Hepatic stellate cell (primary cell): ENCODE measurements at regions not wholly inside any gene's neighbourhood (a gene's known extent, or its start where the extent isn't known, plus 50 kb on each side); places are given as distances from the start of the nearest gene placed in this dataset.

Experiments used
- DNase-seq: peaks from one replicate; pipeline ENCODE4 v3.0.0; 2011; ENCODE audit warnings: low spot score

DNA sequence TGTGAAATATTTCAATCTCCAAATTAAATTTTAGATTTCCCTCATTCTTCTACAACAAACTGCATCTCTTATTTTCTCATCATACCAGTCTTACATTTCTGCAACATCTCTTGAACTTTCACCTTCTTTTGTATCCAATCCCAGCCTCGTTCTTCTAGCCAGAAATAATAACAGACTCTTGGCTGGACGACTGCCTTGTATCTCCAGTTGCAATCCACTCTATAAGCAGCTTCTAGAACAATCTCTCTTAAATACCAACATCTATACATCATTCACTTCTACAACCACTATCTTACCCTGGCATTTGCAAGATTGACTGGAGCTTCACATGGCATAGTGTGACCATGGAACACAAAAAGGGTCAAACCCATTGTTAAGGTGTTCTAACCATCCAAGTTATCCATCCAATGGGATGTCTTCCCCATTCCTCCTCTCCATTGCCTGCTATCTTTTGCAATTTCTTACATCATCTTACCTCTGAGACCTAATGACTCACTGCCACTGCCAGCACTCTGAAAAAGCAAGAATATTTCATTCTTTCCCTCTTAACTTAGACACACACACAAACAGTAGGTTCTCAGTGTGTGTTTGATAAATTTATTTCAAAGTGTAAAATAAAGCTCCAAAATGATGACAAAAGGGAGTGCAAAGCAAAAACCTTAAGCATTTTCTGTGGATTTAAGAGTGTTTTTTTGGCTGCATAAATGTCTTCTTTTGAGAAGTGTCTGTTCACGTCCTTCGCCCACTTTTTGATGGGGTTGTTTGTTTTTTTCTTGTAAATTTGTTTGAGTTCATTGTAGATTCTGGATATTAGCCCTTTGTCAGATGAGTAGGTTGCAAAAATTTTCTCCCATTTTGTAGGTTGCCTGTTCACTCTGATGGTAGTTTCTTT, 145.6 kb downstream of the METTL4 start:
- no peak for DNase-seq

DNA sequence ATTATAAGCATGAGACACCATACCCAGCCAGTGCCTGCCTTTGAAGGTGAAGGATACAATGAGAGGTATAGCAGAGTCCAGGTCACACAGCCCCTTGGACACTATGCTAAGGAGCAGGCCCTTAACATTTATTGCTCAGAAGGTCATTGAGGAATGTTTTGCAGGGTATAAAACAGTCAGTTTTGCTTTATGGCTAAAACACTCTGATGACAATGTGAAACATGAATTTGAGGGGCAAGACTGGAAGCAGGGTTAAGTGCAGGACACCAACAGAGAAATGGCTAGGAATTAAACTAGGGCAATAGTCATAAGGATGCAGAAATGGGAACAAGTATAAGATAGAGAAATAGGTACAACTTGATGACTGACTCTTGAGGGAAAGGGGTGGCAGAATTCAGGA, 141.1 kb downstream of the METTL4 start:
- no peak for DNase-seq

DNA sequence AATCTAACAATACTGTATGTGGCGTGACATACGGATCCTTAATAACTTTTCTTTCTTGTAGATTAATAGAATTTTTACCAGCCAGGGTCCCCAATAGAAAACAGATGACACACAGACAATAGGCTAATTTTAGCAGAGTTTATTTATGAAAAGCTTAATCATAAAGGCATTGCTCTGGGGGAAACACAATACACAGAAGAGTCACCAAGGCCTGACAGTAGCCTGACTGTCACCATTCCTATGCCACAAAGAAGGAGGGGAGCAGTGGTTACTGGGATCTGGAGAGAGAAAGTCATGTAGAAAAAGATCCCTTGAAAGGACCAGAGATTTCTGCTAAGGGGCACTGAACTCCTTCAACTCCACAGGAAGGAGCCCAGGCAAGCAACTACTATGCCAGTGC, 139.5 kb downstream of the METTL4 start:
- no peak for DNase-seq

DNA sequence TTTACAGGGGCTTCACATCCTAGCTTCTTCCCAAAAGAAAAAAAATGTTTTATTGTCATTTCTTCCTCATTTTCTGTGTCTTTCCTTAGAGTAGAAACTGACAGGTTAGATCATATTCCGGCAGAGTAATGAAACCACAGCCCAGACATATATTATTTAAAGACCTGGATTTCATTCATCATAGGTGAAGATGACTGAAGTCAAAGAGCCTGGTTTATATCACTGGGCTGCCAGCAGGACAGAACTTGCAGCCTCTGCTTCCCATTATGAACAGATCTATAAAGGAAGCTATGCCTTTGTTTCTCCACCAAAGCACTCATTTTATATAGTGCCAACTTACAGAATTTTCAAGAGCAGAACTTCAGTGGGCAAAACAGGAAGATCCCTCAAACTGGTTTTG, 137.9 kb downstream of the METTL4 start:
- no peak for DNase-seq

DNA sequence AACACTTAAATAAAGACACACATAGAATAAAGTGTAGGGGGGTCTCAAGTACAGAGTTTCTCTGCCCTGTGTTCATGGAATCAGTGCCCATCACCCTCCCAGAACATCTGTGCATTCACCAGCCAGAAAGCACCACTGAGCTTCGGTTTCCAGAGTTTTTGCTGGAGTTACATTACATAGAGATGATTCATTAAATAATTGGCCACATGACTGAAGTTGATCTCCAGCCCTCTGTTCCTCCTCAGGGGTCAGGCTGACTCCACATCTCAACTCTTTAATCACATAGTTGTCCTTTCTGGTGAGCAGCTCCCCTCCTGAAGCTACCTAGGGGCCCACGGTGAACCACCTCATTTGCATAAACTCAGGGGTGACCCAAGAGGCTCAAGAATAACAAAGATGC, 129.8 kb downstream of the METTL4 start:
- no peak for DNase-seq

DNA sequence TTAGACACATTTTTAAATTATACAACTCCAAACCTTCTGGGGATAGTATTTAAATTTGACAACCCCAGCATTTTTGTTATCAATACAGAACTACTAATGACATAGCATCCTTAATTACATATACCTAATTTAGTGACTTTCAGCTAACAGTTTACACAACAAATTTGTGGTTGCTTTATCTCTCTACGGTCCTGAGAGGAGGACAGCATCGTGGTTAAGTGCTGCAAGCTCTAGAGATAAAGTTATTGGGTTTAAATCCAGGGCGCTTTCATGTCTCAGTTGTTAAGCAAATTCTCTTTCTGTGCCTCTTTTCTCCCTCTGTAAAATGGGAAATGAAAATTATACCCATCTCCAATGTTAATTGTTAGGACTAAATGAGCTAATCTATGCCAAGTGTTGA, 129.3 kb downstream of the METTL4 start:
- DNase-seq = no peak

DNA sequence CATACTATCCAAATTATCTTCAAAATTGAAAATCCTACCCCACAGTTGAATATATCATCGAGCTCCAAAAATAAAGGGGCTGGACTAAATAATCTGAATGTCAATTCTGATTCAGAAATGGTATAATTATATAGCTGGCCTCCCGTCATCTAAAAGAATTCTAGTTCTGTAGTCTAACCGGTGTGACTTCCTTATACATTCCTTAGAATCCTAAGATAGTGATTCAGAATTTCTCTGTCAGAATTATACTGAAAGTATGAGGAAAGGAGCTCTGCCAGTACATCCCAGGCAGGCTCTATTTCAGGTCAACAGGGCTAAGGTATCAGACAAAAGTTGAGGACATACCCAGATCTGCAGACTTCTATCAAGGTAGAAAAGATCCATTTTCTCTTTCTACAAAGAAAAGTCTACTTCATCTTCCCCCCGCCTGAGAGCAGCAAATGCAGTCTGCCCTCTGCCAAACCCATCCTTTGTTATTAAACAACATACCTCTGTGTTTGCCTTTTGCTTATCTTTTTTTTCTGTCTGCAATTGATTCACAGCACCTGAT, 128.5 kb downstream of the METTL4 start:
- no peak for DNase-seq

DNA sequence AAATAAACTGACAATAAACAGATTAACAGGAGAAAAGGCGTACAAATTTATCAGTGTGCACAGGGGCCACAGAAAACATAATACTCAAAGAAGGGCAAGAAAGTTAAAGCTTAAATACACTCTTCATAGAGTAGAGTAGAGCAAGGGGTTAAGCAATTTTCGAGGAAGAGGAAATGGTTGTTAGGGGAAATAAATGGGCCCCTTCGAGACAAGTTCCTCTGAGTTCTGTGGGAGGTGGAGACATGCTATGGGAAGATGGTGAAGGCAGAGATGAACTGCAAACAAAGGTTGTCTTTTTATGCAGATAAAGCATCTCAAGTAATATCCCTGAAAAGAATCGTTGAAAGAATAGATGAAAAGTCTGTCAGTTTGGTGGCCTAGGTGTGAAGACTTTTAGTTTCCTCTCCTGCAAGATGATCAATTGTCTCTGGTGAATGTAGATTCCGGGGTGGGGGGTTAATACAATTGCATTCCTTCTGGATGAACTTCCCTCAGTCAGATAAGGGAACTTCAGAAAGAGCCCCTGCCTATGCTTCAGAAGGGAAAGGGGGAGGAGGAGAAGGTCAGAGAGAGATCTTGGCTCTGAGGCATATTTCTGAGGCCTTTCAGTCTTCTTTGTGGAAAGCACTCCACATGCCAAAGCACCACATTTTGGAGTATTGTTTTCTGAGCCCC, 127.0 kb downstream of the METTL4 start:
- no peak for DNase-seq

DNA sequence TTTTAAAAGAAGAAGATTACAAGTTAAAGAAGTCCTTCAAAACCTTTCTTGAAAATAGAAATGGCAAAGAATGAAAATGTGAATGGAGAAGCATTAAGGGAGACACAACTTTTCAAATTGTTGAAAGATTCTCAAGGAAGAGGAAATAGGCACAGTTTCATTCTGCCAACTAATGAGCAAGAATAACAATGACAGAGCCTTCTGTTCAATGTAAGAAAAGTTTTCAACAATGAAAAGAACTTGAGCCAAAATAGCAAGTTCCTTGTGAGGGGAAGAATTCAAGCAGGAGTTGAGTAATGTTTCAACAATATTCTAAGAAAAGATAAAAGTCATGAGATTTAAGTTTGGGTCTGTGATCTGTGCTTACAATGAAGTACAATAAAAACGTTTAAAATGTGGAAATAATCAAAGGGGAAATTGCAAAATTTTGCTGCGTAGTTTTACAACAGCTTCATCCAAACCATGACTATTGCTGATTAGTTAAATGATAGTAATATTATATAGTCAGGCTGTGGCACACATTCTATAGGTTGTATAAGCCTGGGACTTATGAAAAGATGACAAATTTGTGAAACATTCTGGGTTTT, 122.6 kb downstream of the METTL4 start:
- no peak for DNase-seq

DNA sequence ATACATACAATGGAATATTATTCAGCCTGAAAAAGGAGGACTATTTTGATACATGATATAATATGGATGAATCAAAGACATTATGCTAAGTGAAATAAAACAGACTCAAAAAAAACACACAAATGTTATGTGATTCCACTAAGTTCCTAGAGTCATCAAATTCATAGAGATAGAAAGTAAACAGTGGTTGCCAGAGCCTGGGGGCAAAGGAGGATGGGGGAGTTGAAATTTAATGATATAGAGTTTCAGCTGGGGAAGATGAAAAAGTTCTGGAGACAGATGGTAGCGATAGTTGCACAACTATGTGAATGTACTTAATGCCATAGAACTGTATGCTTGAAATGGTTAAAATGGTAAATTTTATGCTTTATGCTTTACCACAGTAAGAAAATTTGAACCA, 119.7 kb downstream of the METTL4 start:
- no peak for DNase-seq

DNA sequence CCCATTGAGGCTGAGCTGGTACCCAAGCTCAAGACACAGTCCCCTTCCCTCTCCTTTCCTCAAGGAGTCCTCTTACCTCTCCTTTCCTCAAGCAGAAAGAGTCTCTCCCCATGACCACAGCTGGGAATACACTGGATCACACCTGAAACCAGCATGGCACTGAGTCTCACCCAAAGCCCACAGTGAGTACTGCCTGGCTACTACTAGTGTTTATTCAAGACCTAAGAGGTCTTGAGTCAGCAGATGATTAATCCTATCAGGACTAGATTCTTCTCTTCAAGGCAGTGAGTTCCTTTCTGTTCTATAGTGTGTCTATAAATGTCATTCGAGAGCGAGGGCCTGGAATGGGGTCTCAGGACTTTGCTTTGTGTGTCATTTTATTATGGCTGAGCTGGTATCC, 111.4 kb downstream of the METTL4 start:
- no peak for DNase-seq

DNA sequence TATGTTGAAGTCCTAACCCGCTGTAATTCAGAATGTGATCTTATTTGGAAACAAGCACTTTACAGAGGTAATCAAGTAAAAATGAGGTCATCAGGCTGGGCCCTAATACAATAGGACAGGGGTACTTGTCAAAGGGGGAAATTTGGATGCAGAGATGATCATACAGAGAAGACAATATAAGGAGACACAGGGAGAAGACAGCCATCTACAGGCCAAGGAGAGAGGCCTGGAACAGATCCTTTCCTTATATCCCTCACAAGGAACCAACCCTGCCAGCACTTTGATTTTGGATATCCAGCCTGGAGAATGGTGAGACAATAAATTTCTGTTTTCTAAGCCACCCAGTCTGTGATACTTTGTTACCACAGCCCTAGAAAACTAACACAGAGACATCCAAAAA, 104.3 kb downstream of the METTL4 start:
- DNase-seq = no peak

DNA sequence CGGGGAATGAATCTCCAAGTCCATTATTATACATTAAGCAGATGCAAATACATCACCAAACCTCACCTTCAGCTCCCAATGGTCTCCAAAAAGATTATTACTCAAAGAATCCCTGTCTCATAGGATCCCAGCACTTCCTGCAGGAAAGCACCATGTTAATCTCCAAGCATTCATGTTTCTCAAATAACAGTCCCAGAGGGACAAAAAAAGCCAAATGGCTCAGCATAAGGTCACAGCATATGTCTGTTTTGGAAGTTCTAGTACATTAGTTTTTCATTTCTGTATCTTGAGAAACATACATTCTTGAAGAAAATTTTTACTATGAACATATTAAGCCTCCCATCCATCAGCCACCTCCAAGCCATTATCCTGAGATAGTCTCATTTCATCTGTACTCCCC, 103.3 kb downstream of the METTL4 start:
- DNase-seq = no peak

DNA sequence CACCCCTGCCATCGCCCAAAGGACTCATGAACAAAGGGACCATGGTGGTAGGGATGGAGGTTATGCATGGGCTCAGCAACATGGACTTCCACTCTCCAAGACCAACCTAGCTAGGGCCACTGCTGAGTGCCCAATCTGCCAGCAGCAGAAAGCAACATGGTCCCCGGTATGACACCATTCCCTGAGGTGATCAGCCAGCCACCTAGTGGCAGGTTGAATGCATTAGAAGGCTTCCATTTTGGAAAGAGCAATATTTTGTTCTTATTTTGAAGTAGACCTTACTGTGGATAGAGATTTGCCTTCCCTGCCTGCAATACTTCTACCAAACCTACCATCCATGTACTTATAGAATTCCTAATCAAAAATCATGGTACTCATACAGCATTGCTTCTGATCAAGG, 99.8 kb downstream of the METTL4 start:
- DNase-seq = no peak

DNA sequence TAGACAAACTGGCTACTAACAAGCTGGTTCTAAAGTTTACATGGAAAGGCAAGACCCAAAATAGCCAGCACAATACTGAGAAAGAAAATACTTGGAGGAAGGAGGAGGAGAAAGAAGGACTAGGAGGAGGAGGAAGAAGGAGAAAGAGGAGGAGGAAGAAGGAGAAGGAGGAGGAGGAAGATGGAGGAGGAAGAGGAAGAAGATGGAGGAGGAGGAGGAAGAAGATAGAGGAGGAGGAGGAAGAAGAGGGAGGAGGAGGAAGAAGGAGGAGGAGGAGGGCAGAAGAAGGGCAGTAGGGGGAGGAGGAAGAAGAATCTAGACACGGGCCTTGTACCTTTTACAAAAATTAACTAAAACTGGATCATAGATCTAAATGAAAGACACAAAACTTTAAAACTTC, 92.6 kb downstream of the METTL4 start:
- DNase-seq = no peak

DNA sequence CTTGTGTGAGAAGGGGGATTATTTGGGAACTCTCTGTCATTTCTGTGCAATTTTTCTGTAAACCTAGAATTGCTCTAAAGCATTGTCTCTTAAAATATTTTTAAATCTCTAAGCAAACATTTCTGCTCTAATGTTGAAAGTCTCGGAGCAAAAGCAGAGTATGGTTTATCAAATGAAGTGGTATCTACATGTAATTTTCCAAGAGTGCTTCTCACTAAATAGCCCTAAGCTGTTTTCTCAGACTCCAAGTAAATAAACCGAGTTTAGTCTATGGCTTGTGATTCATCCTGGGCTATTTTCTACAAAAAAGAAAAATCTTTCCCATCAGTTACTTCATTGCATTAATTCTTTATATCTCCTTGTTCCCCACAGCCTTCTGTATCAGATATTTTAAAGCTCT, 90.8 kb downstream of the METTL4 start:
- no peak for DNase-seq

DNA sequence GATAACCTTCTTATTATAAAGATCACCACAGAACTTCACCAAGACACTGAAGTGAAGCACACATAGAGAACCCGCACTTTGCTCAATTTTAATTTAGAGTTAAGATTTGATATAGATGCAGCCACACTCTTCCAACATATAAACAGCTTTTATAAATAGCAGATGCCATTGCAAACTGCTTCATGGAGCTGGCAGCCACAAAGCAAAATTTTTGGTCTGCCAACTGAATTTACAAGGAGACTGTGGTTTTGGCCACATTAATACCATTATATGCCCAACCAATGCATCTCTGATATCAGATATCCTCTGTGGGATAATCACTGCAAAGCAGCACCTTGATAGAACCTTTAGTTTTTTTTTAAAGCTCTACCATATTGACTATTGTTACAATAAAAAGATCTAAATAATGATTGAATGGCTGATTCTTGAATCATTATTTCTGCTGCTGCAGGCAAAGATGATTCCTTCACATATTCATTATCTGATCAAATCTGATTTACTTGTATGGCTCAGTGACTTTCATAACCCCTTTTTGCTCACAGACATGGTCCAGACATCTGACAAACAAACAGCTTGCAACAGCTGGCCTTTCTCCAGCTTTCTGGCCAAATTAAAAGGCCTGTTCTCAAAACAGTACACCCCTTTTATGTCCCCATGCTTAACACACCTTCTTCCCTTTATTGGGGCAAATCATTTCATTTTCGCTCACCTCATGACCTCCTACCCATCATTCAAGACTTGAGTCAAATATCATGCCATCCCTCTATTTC, 88.4 kb downstream of the METTL4 start:
- DNase-seq = no peak

DNA sequence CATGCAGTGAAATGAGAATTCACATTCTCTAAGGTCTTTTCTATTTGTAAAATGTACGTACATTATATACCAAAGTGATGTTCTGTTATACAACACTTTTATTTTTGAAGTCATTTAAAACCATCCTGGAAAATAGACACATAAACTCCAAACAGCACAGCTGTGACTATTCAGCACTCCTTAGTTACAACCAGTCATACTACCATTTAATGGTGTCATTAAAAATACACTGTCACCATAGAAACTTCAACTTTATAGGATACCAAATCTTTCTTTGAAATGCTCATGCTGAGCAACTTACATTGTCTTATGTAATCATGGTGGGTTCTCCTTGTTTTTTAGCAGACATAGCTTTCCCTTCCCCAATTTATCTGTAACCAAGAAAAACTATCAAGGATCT, 85.3 kb downstream of the METTL4 start:
- no peak for DNase-seq

DNA sequence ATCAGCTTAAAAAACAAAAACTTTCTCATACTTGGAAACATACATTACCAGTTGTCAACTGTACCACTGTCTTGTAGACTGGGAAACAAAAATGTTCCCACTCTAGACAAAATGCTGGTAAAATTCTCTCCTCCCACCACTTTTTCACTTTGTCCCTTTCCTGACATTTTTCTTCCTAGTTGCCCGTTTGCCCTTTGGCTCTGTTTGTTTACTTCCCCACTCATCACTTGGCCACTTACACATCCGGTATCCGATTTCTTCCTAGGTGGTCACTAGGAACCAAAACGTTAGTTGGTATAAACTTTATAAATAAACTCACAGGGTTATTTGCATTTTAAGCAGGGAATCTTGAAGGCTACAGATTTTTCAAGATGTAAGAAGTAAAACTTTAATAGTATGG, 84.9 kb downstream of the METTL4 start:
- no peak for DNase-seq
